ENCODE measurements at regions not wholly inside any gene's neighbourhood (a gene's known extent, or its start where the extent isn't known, plus 50 kb on each side); places are given as distances from the start of the nearest gene placed in this dataset.
A peak's percentile ranks its signal among the peaks of the same experiment; 100 is the strongest.

- DNase-seq: peak in 3 of 6 experiments; percentile 30 to 54 (median 37)
These were observed 206.6 kb upstream of the RFX3 start for GRCh38 chr9:3732077-3733038.

- DNase-seq: no peak
These were observed 204.7 kb upstream of the RFX3 start for GRCh38 chr9:3730511-3730922.

GRCh38 chr9:3721096-3721495 lies 195.3 kb upstream of the RFX3 start:
- no peak for DNase-seq

GRCh38 chr9:3719286-3719685 lies 193.5 kb upstream of the RFX3 start:
- no peak for DNase-seq

DNA sequence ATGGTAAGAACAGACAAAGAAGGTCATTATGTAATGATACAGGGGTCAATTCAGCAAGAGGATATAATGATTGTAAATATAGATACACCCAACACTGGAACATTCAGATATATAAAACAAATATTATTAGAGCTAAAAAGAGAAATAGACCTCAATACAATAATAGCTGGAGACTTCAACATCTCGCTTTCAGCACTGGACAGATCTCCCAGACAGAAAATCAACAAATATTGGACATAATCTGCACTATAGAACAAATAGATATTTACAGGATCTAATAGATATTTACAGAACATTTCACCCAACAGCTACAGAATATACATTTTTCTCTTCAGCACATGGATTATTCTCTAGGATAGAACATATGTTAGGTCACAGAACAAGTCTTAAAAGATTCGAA lies 190.6 kb upstream of the RFX3 start:
- no peak for DNase-seq

DNA sequence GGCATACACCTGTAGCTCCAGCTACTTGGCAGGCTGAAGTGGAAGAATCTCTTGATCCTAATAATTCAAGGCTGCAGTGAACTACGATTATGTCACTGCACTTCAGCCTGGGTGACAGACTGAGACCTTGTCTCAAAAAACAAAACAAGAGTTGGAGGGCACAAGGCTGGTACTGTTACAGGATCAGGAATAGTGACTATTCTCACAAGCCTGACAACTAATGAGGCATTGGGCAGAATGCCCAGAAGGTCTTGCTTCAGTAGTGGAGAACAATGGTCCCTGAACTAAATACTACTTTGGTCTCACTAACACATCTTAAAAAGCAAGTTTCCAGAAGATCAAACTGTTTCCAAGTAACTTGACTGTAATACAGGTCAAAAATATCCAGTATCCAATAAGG lies 182.9 kb upstream of the RFX3 start:
- DNase-seq: no peak

GRCh38 chr9:3704890-3705289 lies 179.1 kb upstream of the RFX3 start:
- DNase-seq: no peak

GRCh38 chr9:3700772-3701171 lies 175.0 kb upstream of the RFX3 start:
- DNase-seq: no peak

- no peak for DNase-seq
These were observed 174.1 kb upstream of the RFX3 start for GRCh38 chr9:3699883-3700282.

- no peak for DNase-seq
These were observed 172.7 kb upstream of the RFX3 start for GRCh38 chr9:3698531-3698930.

DNA sequence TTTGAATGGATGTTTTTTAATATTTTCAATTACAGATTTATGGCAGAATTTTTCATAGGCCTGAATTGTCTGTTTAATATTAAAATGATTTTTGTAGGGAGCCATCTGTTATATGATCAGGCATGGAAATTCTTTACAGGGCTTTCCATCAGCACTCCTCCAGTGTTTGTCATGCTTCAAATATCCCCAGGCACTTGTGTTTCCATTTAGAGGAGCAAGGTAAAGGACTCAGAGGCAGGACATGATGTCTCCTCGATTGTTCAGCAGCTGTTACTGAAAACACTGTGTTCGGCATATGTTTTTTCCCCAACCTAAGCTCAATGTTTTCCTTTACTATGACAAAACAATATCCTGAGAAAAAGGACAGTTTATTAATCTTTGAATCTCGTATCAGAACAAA lies 172.3 kb upstream of the RFX3 start:
- no peak for DNase-seq

DNA sequence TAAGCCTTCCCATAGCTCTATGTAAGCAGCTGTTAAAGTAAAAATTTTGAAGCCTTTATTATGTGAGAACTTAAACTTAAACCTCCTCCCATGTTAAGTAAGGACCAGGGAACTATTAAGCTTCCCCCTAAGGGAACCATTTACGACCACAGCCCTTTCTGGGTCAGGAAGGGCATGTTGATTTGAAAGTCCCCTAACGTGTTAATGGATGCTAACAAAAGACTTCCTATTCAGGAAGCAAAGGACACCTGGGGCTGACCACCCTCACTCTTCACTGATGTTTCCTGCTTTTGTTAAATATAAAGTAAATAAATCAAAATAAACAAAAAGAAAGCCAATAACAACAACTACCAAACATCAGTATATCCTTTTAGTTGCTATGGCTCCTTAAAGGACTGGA lies 170.6 kb upstream of the RFX3 start:
- DNase-seq: no peak

DNA sequence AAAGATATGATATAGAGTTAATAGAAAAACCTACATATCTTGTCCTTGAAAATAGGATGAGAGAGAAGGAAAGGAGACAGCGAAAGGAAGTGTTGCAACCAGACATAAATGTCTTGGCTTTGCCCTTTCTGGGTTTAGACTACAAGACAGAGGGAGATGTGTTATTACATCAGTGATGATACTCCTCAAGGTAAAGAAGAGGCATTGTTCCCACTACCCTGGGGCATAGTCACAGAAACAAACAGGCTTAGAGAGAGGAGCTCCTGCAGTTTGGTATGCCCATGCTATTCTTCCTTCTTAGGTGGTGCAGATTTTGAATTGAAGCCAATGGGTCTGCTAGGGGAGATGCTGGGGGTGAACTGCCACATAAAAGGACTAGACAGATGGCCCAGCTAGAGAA lies 166.8 kb upstream of the RFX3 start:
- no peak for DNase-seq

- DNase-seq: no peak
These were observed 163.8 kb upstream of the RFX3 start for GRCh38 chr9:3689555-3689954.

GRCh38 chr9:3687145-3687544 lies 161.3 kb upstream of the RFX3 start:
- no peak for DNase-seq

DNA sequence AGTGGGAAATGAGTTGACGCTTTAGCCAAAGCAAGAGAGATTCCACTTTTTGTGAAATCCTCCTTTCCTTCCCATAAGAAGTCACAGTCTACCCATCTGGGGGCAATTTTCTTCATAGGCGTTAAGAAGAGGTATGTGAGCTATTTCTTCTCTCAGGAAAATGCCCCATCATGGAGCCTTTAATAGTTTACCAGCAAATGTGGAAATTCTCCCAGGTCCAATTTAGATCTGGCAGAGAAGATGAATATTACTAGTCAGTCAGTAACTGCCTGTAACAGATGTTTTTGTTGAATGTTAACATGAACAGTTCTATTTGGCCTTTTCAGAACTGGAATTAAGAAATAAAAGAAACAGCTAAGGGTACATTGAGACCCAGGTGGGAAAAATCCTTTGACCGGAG lies 156.4 kb upstream of the RFX3 start:
- DNase-seq: no peak

DNA sequence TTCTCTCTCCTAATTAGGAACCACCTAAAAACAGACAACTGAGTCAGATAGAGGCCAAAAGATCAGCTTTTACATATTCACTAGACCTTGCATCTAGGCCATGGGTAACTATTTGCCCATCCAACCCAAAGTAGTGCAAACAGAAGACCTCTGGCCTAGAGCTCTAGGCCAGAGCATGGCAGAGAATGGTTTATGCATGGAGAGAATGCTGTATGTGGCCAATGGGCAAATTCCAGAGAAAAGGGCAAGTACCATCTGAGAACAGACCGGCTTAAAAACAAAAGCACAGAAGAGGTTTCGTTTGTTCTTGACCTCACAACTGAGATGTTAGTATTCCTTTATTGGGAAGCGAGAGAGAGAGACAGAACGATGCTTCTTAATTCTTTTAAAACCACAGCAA lies 151.7 kb upstream of the RFX3 start:
- no peak for DNase-seq

DNA sequence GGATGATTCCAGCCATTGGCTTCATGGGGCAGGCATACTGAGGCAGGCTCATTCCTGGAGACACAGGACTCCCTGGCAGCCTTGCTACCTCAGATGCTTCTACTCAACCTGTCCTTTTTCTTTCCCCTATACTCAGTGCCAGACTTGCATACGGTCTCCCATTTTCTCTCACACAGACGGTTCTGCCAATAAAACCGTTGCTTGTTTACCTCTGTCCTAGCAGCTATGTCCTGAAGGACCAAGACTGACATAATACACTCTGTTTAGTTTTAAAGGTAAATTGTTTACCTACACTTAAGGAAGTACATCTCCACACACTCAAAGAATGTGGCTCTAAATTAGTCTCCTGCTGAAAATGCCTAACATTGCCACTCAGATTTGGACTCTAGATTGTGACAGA lies 151.0 kb upstream of the RFX3 start:
- DNase-seq: no peak

DNA sequence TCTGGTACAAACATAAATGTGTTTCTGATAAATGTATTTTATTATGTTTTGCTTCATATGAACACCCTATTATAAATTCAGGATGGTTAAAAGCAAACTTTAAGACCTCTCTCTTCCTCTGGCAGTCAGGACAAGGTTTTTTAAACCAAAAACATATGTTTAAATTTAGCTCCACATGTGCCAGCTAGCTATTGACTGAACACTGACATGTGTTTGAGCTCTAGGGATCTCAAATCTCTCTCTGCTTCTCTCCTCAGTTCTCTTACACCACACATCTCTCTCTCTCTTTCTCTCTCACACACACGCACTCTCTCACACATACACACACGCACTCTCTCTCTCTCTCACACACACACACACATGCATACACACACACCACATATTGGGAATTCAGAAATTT lies 150.1 kb upstream of the RFX3 start:
- no peak for DNase-seq

DNA sequence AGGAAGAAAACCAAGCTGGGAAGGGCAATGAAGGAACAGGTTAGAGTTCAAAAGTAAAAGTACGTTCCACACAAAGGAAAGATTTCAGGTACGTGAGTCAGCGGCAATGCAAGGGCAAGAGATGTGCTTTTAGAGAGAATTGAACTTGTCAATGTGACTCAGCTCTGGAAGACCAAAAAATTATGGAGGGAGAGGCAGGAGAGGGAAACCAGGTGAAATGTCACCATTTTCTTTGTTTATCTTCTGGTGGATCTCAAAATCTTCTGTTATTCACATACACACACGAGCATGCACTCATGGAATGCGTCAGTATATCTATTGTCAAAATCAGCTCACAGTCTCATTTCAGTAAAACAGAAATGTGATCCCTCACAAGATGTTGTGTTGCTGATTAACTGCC lies 148.8 kb upstream of the RFX3 start:
- DNase-seq: no peak

DNA sequence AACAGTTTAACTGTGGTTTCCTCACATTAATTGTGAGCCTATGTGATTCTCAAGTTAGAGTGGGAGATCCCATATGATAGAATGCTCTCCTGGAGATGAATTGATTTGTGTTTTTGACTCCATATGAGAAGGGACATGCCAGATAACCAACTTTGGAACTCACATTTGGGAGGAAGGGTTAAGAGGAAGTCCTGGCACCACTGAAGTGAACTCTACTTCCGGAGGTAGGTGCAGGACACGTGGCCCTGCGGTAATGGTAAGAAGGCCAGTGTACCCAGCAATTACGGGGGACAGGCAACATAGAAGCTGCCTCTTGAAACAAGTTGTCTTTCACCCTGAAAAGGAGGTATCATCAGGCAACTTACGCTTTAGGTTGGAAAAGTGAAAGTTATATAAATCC lies 146.6 kb upstream of the RFX3 start:
- DNase-seq: no peak

DNA sequence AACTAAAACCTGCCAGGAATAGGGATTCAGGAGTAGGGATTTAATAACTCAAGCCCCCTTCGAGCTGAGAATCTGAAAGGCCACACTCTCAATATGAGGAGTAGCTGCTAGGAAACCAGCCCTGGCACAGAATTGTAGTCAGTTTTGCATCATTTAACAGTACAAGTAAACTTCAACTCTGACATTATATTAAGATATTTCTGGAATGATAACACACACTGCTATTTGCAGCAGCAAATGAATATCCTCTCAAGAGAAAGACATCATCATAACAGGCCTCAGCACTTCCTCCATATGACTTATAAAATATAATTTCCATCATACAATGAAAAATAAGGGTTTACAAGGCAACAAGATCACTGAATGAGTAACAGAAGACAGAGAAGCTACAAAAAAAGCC lies 138.2 kb upstream of the RFX3 start:
- DNase-seq: no peak

DNA sequence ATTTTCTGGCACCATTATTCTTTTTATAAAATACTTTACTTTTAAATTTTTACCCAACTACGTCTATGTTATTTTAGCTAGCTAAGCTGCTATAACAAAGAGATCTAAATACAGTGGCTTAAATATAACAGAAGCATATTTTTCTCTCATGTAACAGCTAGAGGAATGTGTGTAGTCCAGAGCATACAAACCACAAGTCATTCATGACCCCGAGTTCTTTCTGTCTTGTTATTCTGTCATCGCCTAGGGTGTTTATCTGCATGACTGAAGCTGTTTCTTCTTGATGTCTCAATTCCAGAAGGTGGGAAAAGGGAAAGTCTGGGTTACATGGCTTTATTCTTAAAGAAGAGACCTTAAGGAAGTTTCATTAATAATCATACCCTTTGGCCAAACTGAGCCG lies 136.9 kb upstream of the RFX3 start:
- no peak for DNase-seq

- no peak for DNase-seq
These were observed 135.1 kb upstream of the RFX3 start for GRCh38 chr9:3660936-3661335.

GRCh38 chr9:3659647-3660046 lies 133.8 kb upstream of the RFX3 start:
- DNase-seq: no peak
